Left lung (tissue), 4 donors: ENCODE measurements at regions not wholly inside any gene's neighbourhood (a gene's known extent, or its start where the extent isn't known, plus 50 kb on each side); places are given as distances from the start of the nearest gene placed in this dataset.
A peak's percentile ranks its signal among the peaks of the same experiment; 100 is the strongest.

Source experiments
- ATAC-seq: fragments of 200-7000 bp; cut with Tn5 transposase; one replicate; pipeline ENCODE4 v1.9.1; 2020; ENCODE audit warnings: moderate library complexity
- DNase-seq, 4 donors: peaks; one replicate each; pipeline ENCODE4 v3.0.0-alpha.2; 2013 to 2020
- H3K27ac ChIP-seq, 2 donors: fragments of 200-600 bp; sonication (generic) in 1 of 2; one replicate each; pipeline versions ENCODE4 v1.5.0 to v1.8.0; 2020 to 2021
- H3K27me3 ChIP-seq, 2 donors: fragments of 200-600 bp; sonication (generic) in 1 of 2; one replicate each; pipeline versions ENCODE4 v1.5.0 to v1.8.0; 2020 to 2021
- H3K36me3 ChIP-seq, 2 donors: fragments of 200-600 bp; sonication (generic) in 1 of 2; one replicate each; pipeline versions ENCODE4 v1.5.0 to v1.8.0; 2020 to 2021
- H3K4me1 ChIP-seq, 2 donors: fragments of 200-600 bp; one replicate each; pipeline ENCODE4 v1.8.0; 2021
- H3K4me3 ChIP-seq, 2 donors: fragments of 200-600 bp; sonication (generic) in 1 of 2; one replicate each; pipeline versions ENCODE4 v1.5.0 to v1.8.0; 2020 to 2021; ENCODE audit warnings: mild to moderate bottlenecking in 1 of 2
- H3K9me3 ChIP-seq, 2 donors: fragments of 200-600 bp; sonication (generic) in 1 of 2; one replicate each; pipeline versions ENCODE4 v1.5.0 to v1.8.0; 2020 to 2021
- CTCF ChIP-seq, 2 donors: fragments of 200-600 bp; sonication (generic) in 1 of 2; IDR thresholded peaks; one replicate each; pipeline versions ENCODE4 v1.5.0 to v1.8.0; 2021; ENCODE audit warnings: antibody characterized with exemption in 2 of 2
- intact Hi-C, 2 donors: fragments of 100-400 bp; cut with DNase I; formaldehyde crosslinking; loops; one replicate each; pipeline versions ENCODE4 v1.11.2 to v1.14.2; 2022
- donor health status: DM: no; HTN: yes; CAD: no.
- donor health status: DM: no; HTN: no; CAD: no.

GRCh38 chr5:63111891-63112290, 533.3 kb downstream of the LRRC70 start:
- no peaks in the 10 kb centered on the region for H3K9me3 ChIP-seq
- H3K4me3 ChIP-seq: no peak overlapping the region
- no peak overlapping the region for H3K27ac ChIP-seq
- no peaks in the 10 kb centered on the region for H3K27me3 ChIP-seq
- TF ChIP-seq CTCF (IDR thresholded peaks at IDR 0.05): no peak
- H3K4me1 ChIP-seq: no peaks in the 10 kb centered on the region
- ATAC-seq (no peak), DNase-seq (no peak)
- H3K36me3 ChIP-seq: no peaks in the 10 kb centered on the region
- intact Hi-C loops: no loop called here

- intact Hi-C loops: no loop called here
- no peak overlapping the region for H3K4me3 ChIP-seq
- TF ChIP-seq CTCF (IDR thresholded peaks at IDR 0.05): no peak
- DNase-seq (no peak), ATAC-seq (peak; percentile 83)
- H3K27ac ChIP-seq: no peak overlapping the region
- no peaks in the 10 kb centered on the region for H3K27me3 ChIP-seq
- no peaks in the 10 kb centered on the region for H3K9me3 ChIP-seq
- H3K4me1 ChIP-seq: no peaks in the 10 kb centered on the region
- no peaks in the 10 kb centered on the region for H3K36me3 ChIP-seq
These were observed 523.3 kb downstream of the LRRC70 start for GRCh38 chr5:63101870-63102269.

GRCh38 chr5:63097286-63097685, 518.7 kb downstream of the LRRC70 start:
- no peak for TF ChIP-seq CTCF (IDR thresholded peaks at IDR 0.05)
- H3K4me1 ChIP-seq: no peaks in the 10 kb centered on the region
- ATAC-seq (no peak), DNase-seq (no peak)
- no peak overlapping the region for H3K27ac ChIP-seq
- no peaks in the 10 kb centered on the region for H3K36me3 ChIP-seq
- H3K9me3 ChIP-seq: peaks cover 0 to under 1% of the 10 kb centered on the region in 2 donors
- H3K4me3 ChIP-seq: no peak overlapping the region
- intact Hi-C loops: no loop called here
- no peaks in the 10 kb centered on the region for H3K27me3 ChIP-seq

- Histone ChIP-seq H3K4me1 (no peaks in the 10 kb centered on the region), H3K9me3 (peaks cover 0 to 9% of the 10 kb centered on the region in 2 donors), H3K27me3 (no peaks in the 10 kb centered on the region), H3K4me3 (no peak overlapping the region), H3K27ac (no peak overlapping the region), H3K36me3 (no peaks in the 10 kb centered on the region)
- DNase-seq: no peak
- TF ChIP-seq CTCF (IDR thresholded peaks at IDR 0.05): no peak
- ATAC-seq: no peak
- intact Hi-C loops: no loop called here
These were observed 516.1 kb downstream of the LRRC70 start for GRCh38 chr5:63094730-63095129.

GRCh38 chr5:63089147-63089546, 510.5 kb downstream of the LRRC70 start:
- H3K27me3 ChIP-seq: no peaks in the 10 kb centered on the region
- TF ChIP-seq CTCF (IDR thresholded peaks at IDR 0.05): no peak
- DNase-seq (no peak), ATAC-seq (no peak)
- intact Hi-C loops: no loop called here
- no peak overlapping the region for H3K4me3 ChIP-seq
- H3K4me1 ChIP-seq: no peaks in the 10 kb centered on the region
- peaks cover 0 to 9% of the 10 kb centered on the region in 2 donors for H3K9me3 ChIP-seq
- H3K36me3 ChIP-seq: no peaks in the 10 kb centered on the region
- no peak overlapping the region for H3K27ac ChIP-seq
